Endothelial cell of umbilical vein (primary cell): ENCODE measurements at regions not wholly inside any gene's neighbourhood (a gene's known extent, or its start where the extent isn't known, plus 50 kb on each side); places are given as distances from the start of the nearest gene placed in this dataset.

Experiments
- BruUV-seq: library from RNA; stranded (reverse); fragments of 400-500 nt; replicated peaks from 2 replicates; lab custom pipeline; 2021; lab: Mats Ljungman, UMichigan
- CTCF ChIA-PET: fragments of 300-600, 350-600 bp; sonication (Branson Sonifier 250); formaldehyde crosslinking; loops from one replicate; lab custom pipeline; 2021; ENCODE audit warnings: antibody characterized with exemption, inconsistent platforms; lab: Charles Lee
- POLR2A ChIA-PET: fragments of 300-600, 350-600 bp; sonication (Branson Sonifier 250); formaldehyde crosslinking; loops from one replicate; lab custom pipeline; 2021; ENCODE audit warnings: antibody characterized with exemption, inconsistent platforms; lab: Charles Lee
- DNase-seq: peaks from one replicate; pipeline ENCODE4 v3.0.0-alpha.2; 2011; ENCODE audit warnings: low read depth, low spot score
- FAIRE-seq: peaks from 2 replicates; lab custom pipeline; 2011; peaks lifted over from hg19 to GRCh38; lab: Jason Lieb, UNC
- H2AFZ ChIP-seq: 2 replicates; pipeline ENCODE4 v1.6.0; 2012; ENCODE audit warnings: low read depth, low read length, control low read depth, inconsistent platforms
- H3K27ac ChIP-seq: 2 replicates; pipeline ENCODE4 v1.5.1; 2011; ENCODE audit warnings: low read depth, mild to moderate bottlenecking, control low read depth, low read length, moderate library complexity; ENCODE audit not compliant: insufficient read depth
- H3K27me3 ChIP-seq, 2 experiments: 2 replicates each; pipeline versions ENCODE4 v1.6.0 to v1.6.1; 2011; ENCODE audit warnings: low read length in 2 of 2, mixed read lengths in 1 of 2; ENCODE audit not compliant: control insufficient read depth in 2 of 2, insufficient read depth in 2 of 2
- H3K36me3 ChIP-seq, 2 experiments: 2 replicates in 1 of 2; 3 replicates in 1 of 2; pipeline ENCODE4 v1.5.1; 2011; ENCODE audit warnings: low read length in 2 of 2, mild to moderate bottlenecking in 1 of 2, moderate library complexity in 1 of 2; ENCODE audit not compliant: control insufficient read depth in 2 of 2, insufficient read depth in 2 of 2; ENCODE audit errors: extremely low read depth in 1 of 2
- H3K4me1 ChIP-seq: 3 replicates; pipeline ENCODE4 v1.5.1; 2011; ENCODE audit warnings: mild to moderate bottlenecking, low read length; ENCODE audit not compliant: control insufficient read depth, insufficient read depth; ENCODE audit errors: extremely low read depth
- H3K4me2 ChIP-seq: 2 replicates; pipeline ENCODE4 v1.6.1; 2011; ENCODE audit warnings: low read length, control low read depth, mixed read lengths; ENCODE audit not compliant: insufficient read depth
- H3K4me3 ChIP-seq, 3 experiments: fragments of 200-600 bp in 1 of 3; sonication (generic), shearing (Covaris generic) in 1 of 3; replicated peaks in 1 of 3; 2 replicates each; pipeline ENCODE4 v1.5.1; 2011 to 2016; ENCODE audit warnings: control low read depth in 3 of 3, low read length in 3 of 3, mild to moderate bottlenecking in 2 of 3, inconsistent platforms in 1 of 3, low read depth in 1 of 3, moderate library complexity in 1 of 3; ENCODE audit not compliant: insufficient read depth in 1 of 3
- H3K79me2 ChIP-seq: 2 replicates; pipeline ENCODE4 v1.6.0; 2012; ENCODE audit warnings: low read length, inconsistent platforms; ENCODE audit not compliant: control insufficient read depth, insufficient read depth
- H3K9ac ChIP-seq: replicated peaks from 2 replicates; pipeline ENCODE3; 2011; ENCODE audit warnings: low read length, control low read depth; ENCODE audit not compliant: insufficient read depth; ENCODE audit errors: extremely low read depth
- H3K9me1 ChIP-seq: replicated peaks from 3 replicates; pipeline ENCODE4 v1.6.0; 2011; ENCODE audit warnings: mild to moderate bottlenecking, low read length; ENCODE audit not compliant: control insufficient read depth, insufficient read depth; ENCODE audit errors: extremely low read depth
- H3K9me3 ChIP-seq: replicated peaks from 2 replicates; pipeline ENCODE4 v1.5.1; 2012; ENCODE audit warnings: low read length, inconsistent platforms; ENCODE audit not compliant: control insufficient read depth, insufficient read depth
- H4K20me1 ChIP-seq: replicated peaks from 2 replicates; pipeline ENCODE3; 2011; ENCODE audit warnings: mild to moderate bottlenecking, low read length; ENCODE audit not compliant: control insufficient read depth, insufficient read depth; ENCODE audit errors: extremely low read depth
- CTCF ChIP-seq, 2 donors: IDR thresholded peaks; 1 replicate in 1 of 2; 2 replicates in 1 of 2; pipeline ENCODE4 v1.5.1; 2011; ENCODE audit warnings: low read length in 2 of 2, mild to moderate bottlenecking in 2 of 2, moderate library complexity in 2 of 2, control low read depth in 1 of 2, inconsistent platforms in 1 of 2, low read depth in 1 of 2; ENCODE audit not compliant: insufficient read depth in 1 of 2; ENCODE audit errors: extremely low read depth in 1 of 2
- JUN ChIP-seq: IDR thresholded peaks from 2 replicates; pipeline ENCODE4 v1.6.1; 2011; ENCODE audit warnings: borderline replicate concordance, low read depth; ENCODE audit not compliant: insufficient read length, insufficient read depth
- MYC ChIP-seq: IDR thresholded peaks from one replicate; pipeline ENCODE4 v1.6.1; 2011; ENCODE audit warnings: mild to moderate bottlenecking, low read depth, low read length
- dilution Hi-C: fragments of 300-500 bp; cut with MboI; formaldehyde crosslinking; loops from one replicate; pipeline ENCODE4 v1.15.0; 2019; ENCODE audit warnings: low sequenced_read_pairs; ENCODE audit not compliant: extremely low pct_ligation_motif_present
- intact Hi-C: fragments of 100-400 bp; cut with micrococcal nuclease; formaldehyde crosslinking; loops from one replicate; pipeline ENCODE4 v1.10.0; 2022

GRCh38 chr12:9342614-9343353 is 134.6 kb upstream of the PZP start:
- Histone ChIP-seq H3K4me3 (no peak overlapping the region), H3K79me2 (no peaks in the 10 kb centered on the region), H4K20me1 (no peaks in the 10 kb centered on the region), H3K36me3 (no peaks in the 10 kb centered on the region), H3K27me3 (peaks cover 2 to 7% of the 10 kb centered on the region in 2 experiments), H3K9me3 (no peaks in the 10 kb centered on the region), H3K4me1 (no peaks in the 10 kb centered on the region), H3K27ac (no peak overlapping the region), H3K9me1 (no peaks in the 10 kb centered on the region), H3K4me2 (no peak overlapping the region), H2AFZ (no peak overlapping the region), H3K9ac (no peak overlapping the region)
- BruUV-seq, result no TSS peak
- dilution Hi-C loops, result no loop called here
- TF ChIP-seq MYC (no peak), CTCF (IDR thresholded peaks at IDR 0.05; ENCODE audit: extremely low read depth in 1 of 2, insufficient read depth in 1 of 2, low read depth in 1 of 2, low read length in 2 of 2) (no peak)
- POLR2A ChIA-PET, result no interaction called here
- CTCF ChIA-PET, result interaction anchor here (1.4 to 3.4 kb wide), 3 partner anchors 11 to 126 kb away, joined by 3 to 21 read pairs (median 6); no protein-coding TSS in a partner anchor
- no peak for DNase-seq
- intact Hi-C loops, result no loop called here
- no peak for FAIRE-seq

DNA sequence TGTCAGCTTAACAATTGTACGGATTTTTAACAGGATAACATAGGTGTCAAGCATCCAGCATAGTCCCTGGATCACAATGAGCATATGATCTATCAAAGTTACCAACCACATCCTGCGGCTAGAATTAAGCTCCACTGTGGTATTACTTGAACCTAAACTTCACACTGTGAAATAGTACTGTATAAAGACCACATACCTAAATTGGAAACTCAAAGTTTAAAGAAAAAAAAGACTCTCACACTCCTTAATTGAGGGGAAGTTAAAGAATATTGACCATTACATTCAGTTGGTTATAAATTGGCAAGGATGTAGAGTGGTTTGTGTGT is 133.0 kb upstream of the PZP start:
- Histone ChIP-seq H3K4me1 (no peaks in the 10 kb centered on the region), H3K27ac (no peak overlapping the region), H3K9me1 (no peaks in the 10 kb centered on the region), H3K79me2 (no peaks in the 10 kb centered on the region), H3K4me2 (no peak overlapping the region), H3K9me3 (no peaks in the 10 kb centered on the region), H4K20me1 (no peaks in the 10 kb centered on the region), H3K4me3 (no peak overlapping the region), H2AFZ (no peak overlapping the region), H3K9ac (no peak overlapping the region), H3K27me3 (peaks cover 2 to 7% of the 10 kb centered on the region in 2 experiments), H3K36me3 (no peaks in the 10 kb centered on the region)
- FAIRE-seq, result no peak
- POLR2A ChIA-PET, result no interaction called here
- dilution Hi-C loops, result no loop called here
- intact Hi-C loops, result no loop called here
- no peak for TF ChIP-seq JUN
- no peak for TF ChIP-seq MYC
- CTCF ChIA-PET, result interaction anchor here (1.8 to 3.4 kb wide), 2 partner anchors 10 to 128 kb away, joined by 6 to 21 read pairs; no protein-coding TSS in a partner anchor
- DNase-seq, result no peak
- no TSS peak for BruUV-seq
